Endothelial cell of umbilical vein (primary cell): ENCODE measurements at regions not wholly inside any gene's neighbourhood (a gene's known extent, or its start where the extent isn't known, plus 50 kb on each side); places are given as distances from the start of the nearest gene placed in this dataset.

Experiments used
- BruUV-seq: library from RNA; stranded (reverse); fragments of 400-500 nt; replicated peaks from 2 replicates; lab custom pipeline; 2021; lab: Mats Ljungman, UMichigan
- CTCF ChIA-PET: fragments of 300-600, 350-600 bp; sonication (Branson Sonifier 250); formaldehyde crosslinking; loops from one replicate; lab custom pipeline; 2021; ENCODE audit warnings: antibody characterized with exemption, inconsistent platforms; lab: Charles Lee
- POLR2A ChIA-PET: fragments of 300-600, 350-600 bp; sonication (Branson Sonifier 250); formaldehyde crosslinking; loops from one replicate; lab custom pipeline; 2021; ENCODE audit warnings: antibody characterized with exemption, inconsistent platforms; lab: Charles Lee
- DNase-seq: peaks from one replicate; pipeline ENCODE4 v3.0.0-alpha.2; 2011; ENCODE audit warnings: low read depth, low spot score
- FAIRE-seq: peaks from 2 replicates; lab custom pipeline; 2011; peaks lifted over from hg19 to GRCh38; lab: Jason Lieb, UNC
- H2AFZ ChIP-seq: 2 replicates; pipeline ENCODE4 v1.6.0; 2012; ENCODE audit warnings: low read depth, low read length, control low read depth, inconsistent platforms
- H3K27ac ChIP-seq: 2 replicates; pipeline ENCODE4 v1.5.1; 2011; ENCODE audit warnings: low read depth, mild to moderate bottlenecking, control low read depth, low read length, moderate library complexity; ENCODE audit not compliant: insufficient read depth
- H3K27me3 ChIP-seq, 2 experiments: 2 replicates each; pipeline versions ENCODE4 v1.6.0 to v1.6.1; 2011; ENCODE audit warnings: low read length in 2 of 2, mixed read lengths in 1 of 2; ENCODE audit not compliant: control insufficient read depth in 2 of 2, insufficient read depth in 2 of 2
- H3K36me3 ChIP-seq, 2 experiments: 2 replicates in 1 of 2; 3 replicates in 1 of 2; pipeline ENCODE4 v1.5.1; 2011; ENCODE audit warnings: low read length in 2 of 2, mild to moderate bottlenecking in 1 of 2, moderate library complexity in 1 of 2; ENCODE audit not compliant: control insufficient read depth in 2 of 2, insufficient read depth in 2 of 2; ENCODE audit errors: extremely low read depth in 1 of 2
- H3K4me1 ChIP-seq: 3 replicates; pipeline ENCODE4 v1.5.1; 2011; ENCODE audit warnings: mild to moderate bottlenecking, low read length; ENCODE audit not compliant: control insufficient read depth, insufficient read depth; ENCODE audit errors: extremely low read depth
- H3K4me2 ChIP-seq: 2 replicates; pipeline ENCODE4 v1.6.1; 2011; ENCODE audit warnings: low read length, control low read depth, mixed read lengths; ENCODE audit not compliant: insufficient read depth
- H3K4me3 ChIP-seq, 3 experiments: fragments of 200-600 bp in 1 of 3; sonication (generic), shearing (Covaris generic) in 1 of 3; replicated peaks in 1 of 3; 2 replicates each; pipeline ENCODE4 v1.5.1; 2011 to 2016; ENCODE audit warnings: control low read depth in 3 of 3, low read length in 3 of 3, mild to moderate bottlenecking in 2 of 3, inconsistent platforms in 1 of 3, low read depth in 1 of 3, moderate library complexity in 1 of 3; ENCODE audit not compliant: insufficient read depth in 1 of 3
- H3K79me2 ChIP-seq: 2 replicates; pipeline ENCODE4 v1.6.0; 2012; ENCODE audit warnings: low read length, inconsistent platforms; ENCODE audit not compliant: control insufficient read depth, insufficient read depth
- H3K9ac ChIP-seq: replicated peaks from 2 replicates; pipeline ENCODE3; 2011; ENCODE audit warnings: low read length, control low read depth; ENCODE audit not compliant: insufficient read depth; ENCODE audit errors: extremely low read depth
- H3K9me1 ChIP-seq: replicated peaks from 3 replicates; pipeline ENCODE4 v1.6.0; 2011; ENCODE audit warnings: mild to moderate bottlenecking, low read length; ENCODE audit not compliant: control insufficient read depth, insufficient read depth; ENCODE audit errors: extremely low read depth
- H3K9me3 ChIP-seq: replicated peaks from 2 replicates; pipeline ENCODE4 v1.5.1; 2012; ENCODE audit warnings: low read length, inconsistent platforms; ENCODE audit not compliant: control insufficient read depth, insufficient read depth
- H4K20me1 ChIP-seq: replicated peaks from 2 replicates; pipeline ENCODE3; 2011; ENCODE audit warnings: mild to moderate bottlenecking, low read length; ENCODE audit not compliant: control insufficient read depth, insufficient read depth; ENCODE audit errors: extremely low read depth
- CTCF ChIP-seq, 2 donors: IDR thresholded peaks; 1 replicate in 1 of 2; 2 replicates in 1 of 2; pipeline ENCODE4 v1.5.1; 2011; ENCODE audit warnings: low read length in 2 of 2, mild to moderate bottlenecking in 2 of 2, moderate library complexity in 2 of 2, control low read depth in 1 of 2, inconsistent platforms in 1 of 2, low read depth in 1 of 2; ENCODE audit not compliant: insufficient read depth in 1 of 2; ENCODE audit errors: extremely low read depth in 1 of 2
- EZH2 ChIP-seq: IDR thresholded peaks from 2 replicates; pipeline ENCODE4 v1.6.1; 2012; ENCODE audit warnings: borderline replicate concordance, low read depth, mild to moderate bottlenecking, moderate library complexity, low read length, inconsistent platforms; ENCODE audit not compliant: severe bottlenecking
- FOS ChIP-seq: IDR thresholded peaks from 2 replicates; pipeline ENCODE4 v1.6.1; 2011; ENCODE audit warnings: mild to moderate bottlenecking, low read length, moderate library complexity, borderline replicate concordance; ENCODE audit not compliant: insufficient read depth
- GATA2 ChIP-seq: IDR thresholded peaks from 2 replicates; pipeline ENCODE4 v1.7.0; 2011; ENCODE audit warnings: low read depth, mild to moderate bottlenecking, moderate library complexity, mixed read lengths, low read length; ENCODE audit not compliant: insufficient read length, insufficient read depth
- JUN ChIP-seq: IDR thresholded peaks from 2 replicates; pipeline ENCODE4 v1.6.1; 2011; ENCODE audit warnings: borderline replicate concordance, low read depth; ENCODE audit not compliant: insufficient read length, insufficient read depth
- MAX ChIP-seq: IDR thresholded peaks from 2 replicates; pipeline ENCODE4 v1.6.1; 2011; ENCODE audit not compliant: insufficient read depth, insufficient read length
- MYC ChIP-seq: IDR thresholded peaks from one replicate; pipeline ENCODE4 v1.6.1; 2011; ENCODE audit warnings: mild to moderate bottlenecking, low read depth, low read length
- POLR2A ChIP-seq: IDR thresholded peaks from 2 replicates; pipeline ENCODE4 v1.6.1; 2012; ENCODE audit warnings: low read depth, mild to moderate bottlenecking, control low read depth, low read length
- dilution Hi-C: fragments of 300-500 bp; cut with MboI; formaldehyde crosslinking; loops from one replicate; pipeline ENCODE4 v1.15.0; 2019; ENCODE audit warnings: low sequenced_read_pairs; ENCODE audit not compliant: extremely low pct_ligation_motif_present
- intact Hi-C: fragments of 100-400 bp; cut with micrococcal nuclease; formaldehyde crosslinking; loops from one replicate; pipeline ENCODE4 v1.10.0; 2022

- Histone ChIP-seq H2AFZ (no peak overlapping the region), H3K9me3 (no peaks in the 10 kb centered on the region), H3K9me1 (no peaks in the 10 kb centered on the region), H3K27me3 (no peaks in the 10 kb centered on the region), H3K9ac (no peak overlapping the region), H3K36me3 (no peaks in the 10 kb centered on the region), H3K4me1 (peaks cover 4% of the 10 kb centered on the region), H3K4me2 (no peak overlapping the region), H4K20me1 (no peaks in the 10 kb centered on the region), H3K27ac (no peak overlapping the region), H3K79me2 (no peaks in the 10 kb centered on the region), H3K4me3 (no peak overlapping the region)
- DNase-seq, result peak; percentile 41
- TF ChIP-seq GATA2, result no peak
- no peak for TF ChIP-seq JUN
- no peak for TF ChIP-seq CTCF (IDR thresholded peaks at IDR 0.05; ENCODE audit: extremely low read depth in 1 of 2, insufficient read depth in 1 of 2, low read depth in 1 of 2, low read length in 2 of 2)
- TF ChIP-seq MAX, result no peak
- no peak for TF ChIP-seq EZH2
- no peak for TF ChIP-seq MYC
- no peak for TF ChIP-seq POLR2A
- peak; percentile 48 for FAIRE-seq
- CTCF ChIA-PET, result interaction anchor here (2.9 kb wide), 1 partner anchor 162 kb away, joined by 10 read pairs; no protein-coding TSS in a partner anchor
- dilution Hi-C loops, result no loop called here
- intact Hi-C loops, result no loop called here
- POLR2A ChIA-PET, result no interaction called here
- BruUV-seq, result no TSS peak
Measured at GRCh38 chr13:105573136-105573535, 962.3 kb downstream of the EFNB2 start.

GRCh38 chr13:105572401-105572800, 963.1 kb downstream of the EFNB2 start:
- TF ChIP-seq MYC (no peak), CTCF (IDR thresholded peaks at IDR 0.05; ENCODE audit: extremely low read depth in 1 of 2, insufficient read depth in 1 of 2, low read depth in 1 of 2, low read length in 2 of 2) (no peak), FOS (no peak), POLR2A (no peak), EZH2 (no peak)
- Histone ChIP-seq H3K9me1 (no peaks in the 10 kb centered on the region), H3K36me3 (no peaks in the 10 kb centered on the region), H3K4me1 (peaks cover 4% of the 10 kb centered on the region), H3K27ac (no peak overlapping the region), H3K9ac (no peak overlapping the region), H3K79me2 (no peaks in the 10 kb centered on the region), H3K4me2 (no peak overlapping the region), H3K27me3 (no peaks in the 10 kb centered on the region), H3K9me3 (no peaks in the 10 kb centered on the region), H4K20me1 (no peaks in the 10 kb centered on the region), H3K4me3 (no peak overlapping the region), H2AFZ (no peak overlapping the region)
- ChIA-PET CTCF (interaction anchor here (1.7 to 2.9 kb wide), 2 partner anchors 23 to 162 kb away, joined by 4 to 10 read pairs; no protein-coding TSS in a partner anchor), POLR2A (no interaction called here)
- DNase-seq (no peak), FAIRE-seq (no peak)
- dilution Hi-C loops (no loop called here), intact Hi-C loops (no loop called here)
- no TSS peak for BruUV-seq
